GM12872 (cell line): ENCODE measurements at regions not wholly inside any gene's neighbourhood (a gene's known extent, or its start where the extent isn't known, plus 50 kb on each side); places are given as distances from the start of the nearest gene placed in this dataset.

Experiments used
- CTCF ChIP-seq: IDR thresholded peaks from 3 replicates; pipeline ENCODE4 v1.5.1; 2011; ENCODE audit warnings: low read depth, mild to moderate bottlenecking, low read length, moderate library complexity; ENCODE audit not compliant: insufficient read depth

- no peak for TF ChIP-seq CTCF
Measured at GRCh38 chrX:42362219-42362618, 415.7 kb downstream of the PPP1R2C start.
